H1 (cell line): ENCODE measurements at regions not wholly inside any gene's neighbourhood (a gene's known extent, or its start where the extent isn't known, plus 50 kb on each side); places are given as distances from the start of the nearest gene placed in this dataset.

Experiments
- CTCF ChIA-PET: fragments of 300-600 bp; sonication (Branson Sonifier 250); formaldehyde crosslinking; loops from one replicate; lab custom pipeline; 2021; ENCODE audit not compliant: partially characterized antibody; lab: Charles Lee
- POLR2A ChIA-PET: fragments of 300-600 bp; sonication (Branson Sonifier 250); formaldehyde crosslinking; loops from one replicate; lab custom pipeline; 2021; ENCODE audit warnings: inconsistent platforms; ENCODE audit not compliant: partially characterized antibody; lab: Charles Lee
- DNase-seq, 2 experiments: peaks; one replicate each; pipeline versions ENCODE4 v3.0.0 to v3.0.0-alpha.2; 2010 to 2022; ENCODE audit warnings: low spot score in 2 of 2, low read depth in 1 of 2, mixed read lengths in 1 of 2
- FAIRE-seq: peaks from 2 replicates; lab custom pipeline; 2011; peaks lifted over from hg19 to GRCh38; lab: Jason Lieb, UNC
- H2AFZ ChIP-seq: 2 replicates; pipeline ENCODE4 v1.8.1; 2012; ENCODE audit warnings: low read length, inconsistent platforms
- H2AK5ac ChIP-seq: 2 replicates; pipeline ENCODE4 v1.6.1; 2013; ENCODE audit warnings: low read depth, low read length
- H2BK120ac ChIP-seq: replicated peaks from 2 replicates; pipeline ENCODE3; 2013; ENCODE audit warnings: low read depth, low read length, inconsistent platforms
- H2BK12ac ChIP-seq: 2 replicates; pipeline ENCODE4 v1.6.1; 2013; ENCODE audit warnings: low read depth, low read length
- H2BK15ac ChIP-seq: 2 replicates; pipeline ENCODE4 v1.6.1; 2013; ENCODE audit warnings: low read length
- H2BK20ac ChIP-seq: 2 replicates; pipeline ENCODE4 v1.6.1; 2013; ENCODE audit warnings: low read length
- H2BK5ac ChIP-seq: 2 replicates; pipeline ENCODE4 v1.6.1; 2013; ENCODE audit warnings: low read depth, low read length
- H3K14ac ChIP-seq: 2 replicates; pipeline ENCODE4 v1.6.1; 2013; ENCODE audit warnings: inconsistent platforms; ENCODE audit not compliant: insufficient read length
- H3K18ac ChIP-seq: 2 replicates; pipeline ENCODE4 v1.6.1; 2013; ENCODE audit warnings: low read length; ENCODE audit errors: extremely low read depth
- H3K23ac ChIP-seq: 2 replicates; pipeline ENCODE4 v1.6.1; 2013; ENCODE audit warnings: inconsistent platforms; ENCODE audit not compliant: insufficient read length
- H3K23me2 ChIP-seq: 2 replicates; pipeline ENCODE4 v1.6.1; 2013; ENCODE audit warnings: low read depth, low read length
- H3K27ac ChIP-seq: 2 replicates; pipeline ENCODE4 v1.6.1; 2011; ENCODE audit warnings: low read depth, low read length, inconsistent platforms
- H3K27me3 ChIP-seq, 4 experiments: replicated peaks in 1 of 4; 1 replicate in 1 of 4; 2 replicates in 3 of 4; pipeline versions ENCODE4 v1.6.1 to v1.8.1; 2011 to 2013; ENCODE audit warnings: low read length in 3 of 4, mild to moderate bottlenecking in 3 of 4, inconsistent platforms in 2 of 4, mixed read lengths in 2 of 4, moderate library complexity in 1 of 4; ENCODE audit not compliant: control insufficient read depth in 3 of 4, insufficient read depth in 3 of 4; ENCODE audit errors: extremely low read depth in 1 of 4
- H3K36me3 ChIP-seq, 4 experiments: 2 replicates each; pipeline versions ENCODE4 v1.6.1 to v1.8.1; 2011 to 2013; ENCODE audit warnings: mild to moderate bottlenecking in 4 of 4, low read length in 3 of 4, moderate library complexity in 2 of 4, control low read depth in 1 of 4, inconsistent platforms in 1 of 4; ENCODE audit not compliant: insufficient read depth in 4 of 4, control insufficient read depth in 2 of 4
- H3K4ac ChIP-seq: replicated peaks from 2 replicates; pipeline ENCODE3; 2013; ENCODE audit warnings: low read length, low read depth, mixed read lengths, inconsistent platforms; ENCODE audit not compliant: insufficient read length
- H3K4me1 ChIP-seq, 4 experiments: replicated peaks in 1 of 4; 1 replicate in 1 of 4; 2 replicates in 3 of 4; pipeline versions ENCODE4 v1.6.1 to v1.8.1; 2011 to 2013; ENCODE audit warnings: low read length in 3 of 4, inconsistent platforms in 2 of 4, mixed read lengths in 1 of 4; ENCODE audit not compliant: insufficient read depth in 4 of 4, control insufficient read depth in 3 of 4
- H3K4me2 ChIP-seq, 2 experiments: 2 replicates each; pipeline versions ENCODE4 v1.6.1 to v1.8.1; 2011 to 2013; ENCODE audit warnings: low read depth in 2 of 2, low read length in 2 of 2, control low read depth in 1 of 2, inconsistent platforms in 1 of 2, mild to moderate bottlenecking in 1 of 2; ENCODE audit not compliant: insufficient read depth in 1 of 2
- H3K4me3 ChIP-seq, 4 experiments: fragments of 200-600, 300-600 bp in 1 of 4; sonication (generic), shearing (Covaris generic), sonication (Bioruptor Twin) in 1 of 4; 2 replicates each; pipeline versions ENCODE4 v1.5.1 to v1.8.1; 2011 to 2016; ENCODE audit warnings: low read length in 4 of 4, low read depth in 3 of 4, control low read depth in 2 of 4, inconsistent platforms in 2 of 4, mild to moderate bottlenecking in 2 of 4, mixed read lengths in 1 of 4, moderate library complexity in 1 of 4; ENCODE audit not compliant: insufficient read depth in 2 of 4; ENCODE audit errors: extremely low read depth in 1 of 4
- H3K56ac ChIP-seq: replicated peaks from 2 replicates; pipeline ENCODE3; 2013; ENCODE audit warnings: low read depth, mild to moderate bottlenecking, mixed read lengths, low read length, inconsistent platforms; ENCODE audit not compliant: insufficient read length
- H3K79me1 ChIP-seq: 2 replicates; pipeline ENCODE4 v1.6.1; 2013; ENCODE audit warnings: low read depth, low read length, control low read depth
- H3K79me2 ChIP-seq, 2 experiments: 2 replicates each; pipeline versions ENCODE4 v1.6.1 to v1.8.1; 2012 to 2013; ENCODE audit warnings: low read length in 2 of 2, mild to moderate bottlenecking in 2 of 2, inconsistent platforms in 1 of 2; ENCODE audit not compliant: insufficient read depth in 2 of 2, control insufficient read depth in 1 of 2
- H3K9ac ChIP-seq, 4 experiments: replicated peaks in 1 of 4; 1 replicate in 1 of 4; 2 replicates in 3 of 4; pipeline versions ENCODE4 v1.6.1 to v1.8.1; 2011 to 2013; ENCODE audit warnings: low read depth in 3 of 4, low read length in 3 of 4, control low read depth in 2 of 4, mild to moderate bottlenecking in 2 of 4, moderate library complexity in 2 of 4, inconsistent platforms in 1 of 4; ENCODE audit errors: extremely low read depth in 1 of 4
- H3K9me3 ChIP-seq, 2 experiments: 2 replicates each; pipeline versions ENCODE4 v1.6.1 to v1.8.1; 2012 to 2013; ENCODE audit warnings: mild to moderate bottlenecking in 2 of 2, moderate library complexity in 2 of 2, control low read depth in 1 of 2, inconsistent platforms in 1 of 2, low read depth in 1 of 2, low read length in 1 of 2, mixed read lengths in 1 of 2; ENCODE audit not compliant: insufficient read depth in 2 of 2
- H4K20me1 ChIP-seq, 2 experiments: replicated peaks in 1 of 2; 2 replicates each; pipeline versions ENCODE3 to v1.8.1; 2011 to 2013; ENCODE audit warnings: inconsistent platforms in 2 of 2, low read length in 2 of 2, mild to moderate bottlenecking in 1 of 2; ENCODE audit not compliant: insufficient read depth in 2 of 2, control insufficient read depth in 1 of 2
- H4K5ac ChIP-seq: 2 replicates; pipeline ENCODE4 v1.6.1; 2013; ENCODE audit warnings: low read length, low read depth, mixed read lengths, inconsistent platforms; ENCODE audit not compliant: insufficient read length
- H4K8ac ChIP-seq: 2 replicates; pipeline ENCODE4 v1.8.0; 2013; ENCODE audit warnings: mild to moderate bottlenecking, moderate library complexity, low read length, inconsistent platforms; ENCODE audit not compliant: insufficient read depth; ENCODE audit errors: extremely low read depth
- H4K91ac ChIP-seq: replicated peaks from 2 replicates; pipeline ENCODE3; 2013; ENCODE audit warnings: low read length, mixed read lengths, inconsistent platforms; ENCODE audit not compliant: insufficient read length
- JUN ChIP-seq: IDR thresholded peaks from 2 replicates; pipeline ENCODE4 v1.6.1; 2011; ENCODE audit warnings: low read depth, mild to moderate bottlenecking, improper control_type of control experiment, low read length
- PHF8 ChIP-seq: fragments of 200-600 bp; sonication (generic); conservative IDR thresholded peaks from 2 replicates; pipeline ENCODE4 v1.7.1; 2012; ENCODE audit warnings: low read depth, mild to moderate bottlenecking, inconsistent platforms, low read length, moderate library complexity
- TCF12 ChIP-seq: IDR thresholded peaks from 2 replicates; pipeline ENCODE4 v1.6.1; 2011; ENCODE audit warnings: low read depth, mild to moderate bottlenecking, low read length
- WGBS, 2 experiments: shearing (Covaris generic) in 1 of 2; methylation state at CpG; one replicate each; pipeline versions ENCODE4 v1.1.6 to v1.1.7; 2013 to 2015; ENCODE audit warnings: low lambda C conversion rate in 2 of 2, mixed read lengths in 2 of 2, inconsistent platforms in 1 of 2, low coverage in 1 of 2, missing lambda C conversion rate in 1 of 2; ENCODE audit not compliant: insufficient replicate concordance in 2 of 2, insufficient coverage in 1 of 2, insufficient read length in 1 of 2; ENCODE audit errors: extremely low coverage in 1 of 2, missing lambda C conversion rate in 1 of 2; 5-methylcytosine and 5-hydroxymethylcytosine counted together

- no peak for DNase-seq
These were observed 153.6 kb downstream of the MAGEB17 start for GRCh38 chrX:16320765-16321355.

More at GRCh38 chrX:16320765-16321355, 153.6 kb downstream of the MAGEB17 start:
- Histone ChIP-seq H2BK20ac (no peak overlapping the region), H2BK120ac (no peak overlapping the region), H3K14ac (no peak overlapping the region), H3K23ac (no peak overlapping the region), H4K91ac (no peak overlapping the region), H3K9me3 (peaks cover 3 to 6% of the 10 kb centered on the region in 2 experiments; a peak in 1 of 4 replicates), H4K5ac (no peak overlapping the region), H4K20me1 (no peaks in the 10 kb centered on the region), H4K8ac (no peak overlapping the region), H3K9ac (no peak overlapping the region), H3K4me1 (no peaks in the 10 kb centered on the region), H3K56ac (no peak overlapping the region), H3K23me2 (no peaks in the 10 kb centered on the region), H3K27me3 (no peaks in the 10 kb centered on the region), H2AK5ac (no peak overlapping the region), H3K4me3 (no peak overlapping the region), H3K4ac (no peak overlapping the region), H3K18ac (no peak overlapping the region), H2AFZ (no peak overlapping the region), H2BK5ac (no peak overlapping the region), H3K36me3 (no peaks in the 10 kb centered on the region; a peak in 1 of 8 replicates), H3K79me1 (no peaks in the 10 kb centered on the region), H2BK12ac (no peak overlapping the region), H2BK15ac (no peak overlapping the region), H3K4me2 (no peak overlapping the region), H3K79me2 (no peaks in the 10 kb centered on the region), H3K27ac (no peak overlapping the region)
- ChIA-PET CTCF (no interaction called here), POLR2A (no interaction called here)
- TF ChIP-seq PHF8: no peak
- TF ChIP-seq TCF12: no peak
- no peak for TF ChIP-seq JUN
- no peak for FAIRE-seq
- 89% methylated on average over 4 of the region's 4 CpGs; no CpG with 5 or more reads in 1 of the 2 experiments for WGBS, 2 experiments
